ENCODE measurements at regions not wholly inside any gene's neighbourhood (a gene's known extent, or its start where the extent isn't known, plus 50 kb on each side); places are given as distances from the start of the nearest gene placed in this dataset.
"Not testable (repeated sequence)": the region's sequence is repeated elsewhere in the genome, so short reads cannot be mapped to it uniquely, and the experiment has no call there.

GRCh38 chr14:106717544-106717943 is 1191.2 kb downstream of the TMEM121 start:
- DNase-seq; H3K4me1 ChIP-seq; H3K27me3 ChIP-seq; ATAC-seq; H3K4me3 ChIP-seq; intact Hi-C loops (cut with DNase I); H3K27ac ChIP-seq; H3K36me3 ChIP-seq; H3K9me3 ChIP-seq: not testable (repeated sequence)
- TF ChIP-seq CTCF (IDR thresholded peaks at IDR 0.05) = peak in 2 of 12 donors; percentile 13 to 24
- WGBS, 4 donors = 5 to 29% (median 7%) methylated on average over 1 to 11 of the region's 11 CpGs

- H3K27me3 ChIP-seq; intact Hi-C loops (cut with DNase I); H3K9me3 ChIP-seq; H3K36me3 ChIP-seq; DNase-seq; H3K27ac ChIP-seq; H3K4me3 ChIP-seq; H3K4me1 ChIP-seq; ATAC-seq: not testable (repeated sequence)
- 13 to 60% (median 31%) methylated on average over 1 to 2 of the region's 2 CpGs; no CpG with 5 or more reads in 1 of the 4 donors for WGBS, 4 donors
These were observed 1193.5 kb downstream of the TMEM121 start for GRCh38 chr14:106719880-106720279.

DNA sequence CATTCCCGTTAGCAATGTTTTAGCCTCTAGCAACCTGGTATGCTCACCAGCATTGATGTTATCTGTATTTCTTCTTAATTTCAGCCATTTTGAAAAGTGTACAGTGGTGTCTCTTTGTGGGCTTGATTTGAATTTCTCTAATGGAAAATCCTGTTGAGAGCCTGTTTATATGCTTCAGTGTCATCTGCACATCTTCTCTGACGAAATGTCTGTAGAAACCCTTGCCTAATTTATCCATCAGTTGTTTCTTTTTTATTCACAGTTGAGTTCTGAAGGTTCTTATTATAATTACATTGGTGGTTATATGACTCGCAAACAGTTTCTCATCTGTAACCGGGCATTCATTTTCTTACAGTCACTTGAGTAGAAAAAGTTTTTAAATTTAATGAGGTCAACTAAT is 1195.5 kb downstream of the TMEM121 start:
- DNase-seq; H3K27ac ChIP-seq; H3K4me1 ChIP-seq; H3K27me3 ChIP-seq; H3K36me3 ChIP-seq; intact Hi-C loops (cut with DNase I); H3K4me3 ChIP-seq; ATAC-seq; H3K9me3 ChIP-seq: not testable (repeated sequence)
- WGBS, 4 donors = 52 to 55% (median 53%) methylated on average over 4 of the region's 4 CpGs; no CpG with 5 or more reads in 1 of the 4 donors

GRCh38 chr14:106722813-106723687 is 1196.7 kb downstream of the TMEM121 start:
- intact Hi-C loops (cut with DNase I); H3K27ac ChIP-seq; H3K27me3 ChIP-seq; DNase-seq; H3K4me3 ChIP-seq; H3K4me1 ChIP-seq; ATAC-seq; H3K36me3 ChIP-seq; H3K9me3 ChIP-seq: not testable (repeated sequence)
- 24 to 27% (median 25%) methylated on average over 3 of the region's 7 CpGs; no CpG with 5 or more reads in 1 of the 4 donors for WGBS, 4 donors

DNA sequence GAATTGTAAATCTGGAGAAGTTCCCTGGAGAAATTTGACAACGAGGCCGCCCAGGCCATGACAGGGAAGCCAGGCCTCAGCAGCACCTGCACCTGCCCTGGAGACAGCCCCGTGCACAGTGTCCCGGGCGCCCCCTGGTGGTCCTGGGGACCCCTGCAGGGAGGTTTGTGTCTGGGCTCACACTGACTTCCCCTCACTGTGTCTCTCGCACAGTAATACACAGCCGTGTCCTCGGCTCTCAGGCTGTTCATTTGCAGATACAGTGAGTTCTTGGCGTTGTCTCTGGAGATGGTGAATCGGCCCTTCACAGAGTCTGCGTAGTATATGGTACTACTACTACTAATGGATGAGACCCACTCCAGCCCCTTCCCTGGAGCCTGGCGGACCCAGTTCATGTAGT is 1201.6 kb downstream of the TMEM121 start:
- H3K36me3 ChIP-seq, ATAC-seq, DNase-seq, H3K9me3 ChIP-seq, H3K4me3 ChIP-seq, H3K27me3 ChIP-seq, H3K4me1 ChIP-seq, H3K27ac ChIP-seq: not testable (repeated sequence)
- peak in 2 of 12 donors; percentile 22 to 36 for TF ChIP-seq CTCF (IDR thresholded peaks at IDR 0.05)
- 38 to 41% (median 40%) methylated on average over 1 to 9 of the region's 12 CpGs; no CpG with 5 or more reads in 1 of the 4 donors for WGBS, 4 donors
- intact Hi-C loops (cut with DNase I) = loop anchor here in 1 of 10 donors (5.0 kb wide), 1 partner anchor 49 kb away; no protein-coding TSS in a partner anchor

All from heart left ventricle (tissue), 16 donors.